SKM-1 (cell line): ENCODE measurements at regions not wholly inside any gene's neighbourhood (a gene's known extent, or its start where the extent isn't known, plus 50 kb on each side); places are given as distances from the start of the nearest gene placed in this dataset.

Source experiments
- DNase-seq: peaks from one replicate; lab custom pipeline; 2025; ENCODE audit not compliant: unreplicated experiment; lab: John Stamatoyannopoulos, UW

GRCh38 chr18:8942909-8943545 is 159.5 kb upstream of the NDUFV2 start:
- DNase-seq, result no peak

GRCh38 chr18:8943900-8944870 is 158.3 kb upstream of the NDUFV2 start:
- DNase-seq, result no peak

- DNase-seq, result no peak
Observed at GRCh38 chr18:8944871-8945245, 157.6 kb upstream of the NDUFV2 start.

DNA sequence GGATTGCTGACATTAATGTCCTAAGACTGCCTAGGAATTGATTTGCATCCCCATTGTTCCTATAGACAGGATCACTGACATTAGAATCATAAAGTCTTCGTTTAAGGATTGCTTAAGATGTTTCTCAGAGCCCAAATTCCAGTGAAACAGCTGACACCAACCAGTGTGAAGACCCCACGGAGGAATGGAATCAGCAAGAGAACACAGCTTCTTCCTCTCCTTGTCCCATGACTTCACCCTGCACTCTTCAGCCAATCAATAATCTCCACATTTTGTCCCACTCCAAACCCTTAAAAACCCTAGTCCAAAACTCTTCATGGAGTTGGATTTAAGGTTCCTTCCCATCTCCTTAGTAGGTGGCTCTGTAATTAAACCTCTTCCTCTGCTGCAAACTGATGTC is 157.0 kb upstream of the NDUFV2 start:
- DNase-seq, result no peak

- DNase-seq, result no peak
Observed at GRCh38 chr18:8946066-8946838, 156.2 kb upstream of the NDUFV2 start.

DNA sequence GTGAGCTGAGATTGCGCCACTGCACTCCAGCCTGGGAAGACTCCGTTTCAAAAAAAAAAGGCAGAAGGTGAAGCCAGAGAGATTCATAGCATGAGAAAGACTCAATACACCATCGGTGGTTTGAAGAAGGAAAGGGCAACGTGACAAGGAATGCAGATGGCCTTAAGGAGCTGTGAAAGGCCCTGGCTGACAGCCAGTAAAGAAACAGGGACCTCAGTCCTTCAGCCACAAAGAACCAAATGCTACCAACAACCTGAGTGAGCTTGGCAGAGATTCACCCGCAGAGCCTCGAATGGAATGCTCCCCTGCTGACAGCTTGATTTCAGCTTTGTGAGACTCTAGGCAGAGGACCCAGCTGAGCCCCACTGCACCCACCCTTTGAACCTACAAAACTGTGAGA is 154.9 kb upstream of the NDUFV2 start:
- no peak for DNase-seq

GRCh38 chr18:8948011-8948410 is 154.5 kb upstream of the NDUFV2 start:
- no peak for DNase-seq

- no peak for DNase-seq
Observed at GRCh38 chr18:8948471-8949149, 153.9 kb upstream of the NDUFV2 start.

DNA sequence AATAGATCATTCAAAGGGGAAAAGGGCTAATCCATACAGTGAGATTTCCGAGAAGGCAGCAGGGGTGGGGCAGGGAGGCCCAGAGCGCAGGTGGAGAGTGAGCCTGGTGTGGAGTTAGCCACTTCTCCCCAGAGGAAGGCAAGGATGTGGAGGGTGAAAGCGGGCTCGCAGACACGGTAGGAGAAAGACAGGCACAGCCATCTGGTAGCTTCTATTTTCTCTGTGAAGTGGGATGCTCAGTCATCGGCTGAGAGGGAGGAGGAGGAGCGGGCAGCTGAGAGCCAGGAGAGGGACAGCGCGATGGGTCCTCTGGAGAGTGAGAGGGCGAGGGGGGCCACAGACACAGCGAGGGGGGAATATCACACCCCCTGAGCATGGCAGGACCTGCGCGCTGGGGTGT is 153.3 kb upstream of the NDUFV2 start:
- DNase-seq, result no peak

- no peak for DNase-seq
Observed at GRCh38 chr18:8951491-8951890, 151.0 kb upstream of the NDUFV2 start.

DNA sequence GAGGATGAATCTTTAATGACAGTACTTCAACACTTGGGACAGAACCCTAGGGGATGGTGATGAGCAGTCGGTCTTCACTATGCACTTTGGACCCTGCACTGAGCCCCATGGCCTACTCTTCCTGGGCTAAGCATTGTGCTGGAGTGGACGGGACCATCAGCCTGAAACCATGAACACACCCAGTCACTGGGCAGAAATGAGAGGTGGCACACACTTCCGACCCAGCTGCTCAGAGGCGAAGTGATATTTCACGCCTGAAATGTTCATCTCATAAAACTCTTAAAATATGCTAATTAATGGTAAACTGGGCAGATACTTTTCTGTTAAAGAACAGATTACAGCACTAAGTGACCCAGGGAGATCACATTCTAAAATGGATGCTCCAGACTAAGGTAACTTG is 150.3 kb upstream of the NDUFV2 start:
- no peak for DNase-seq

GRCh38 chr18:8952769-8953760 is 149.4 kb upstream of the NDUFV2 start:
- no peak for DNase-seq

- DNase-seq, result no peak
Observed at GRCh38 chr18:8957731-8958130, 144.8 kb upstream of the NDUFV2 start.

DNA sequence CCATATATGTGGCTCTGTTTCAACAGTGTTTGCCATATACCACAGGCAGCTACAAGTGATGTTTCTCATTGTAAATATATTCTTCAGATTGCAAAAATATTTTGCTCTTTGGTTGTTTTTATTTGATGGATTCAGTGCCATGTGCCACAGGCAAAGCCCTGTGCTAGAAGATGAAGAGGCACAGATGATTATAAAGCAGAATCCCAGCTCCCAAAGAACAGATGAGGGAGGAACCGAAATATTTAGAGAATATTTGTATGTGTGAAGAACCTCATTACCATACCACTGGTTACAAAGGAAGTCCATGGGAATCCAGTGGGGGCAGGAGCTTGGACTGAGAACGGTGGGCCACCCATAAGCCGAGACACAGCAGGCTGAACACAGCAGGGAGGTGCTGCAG is 143.8 kb upstream of the NDUFV2 start:
- DNase-seq, result no peak

DNA sequence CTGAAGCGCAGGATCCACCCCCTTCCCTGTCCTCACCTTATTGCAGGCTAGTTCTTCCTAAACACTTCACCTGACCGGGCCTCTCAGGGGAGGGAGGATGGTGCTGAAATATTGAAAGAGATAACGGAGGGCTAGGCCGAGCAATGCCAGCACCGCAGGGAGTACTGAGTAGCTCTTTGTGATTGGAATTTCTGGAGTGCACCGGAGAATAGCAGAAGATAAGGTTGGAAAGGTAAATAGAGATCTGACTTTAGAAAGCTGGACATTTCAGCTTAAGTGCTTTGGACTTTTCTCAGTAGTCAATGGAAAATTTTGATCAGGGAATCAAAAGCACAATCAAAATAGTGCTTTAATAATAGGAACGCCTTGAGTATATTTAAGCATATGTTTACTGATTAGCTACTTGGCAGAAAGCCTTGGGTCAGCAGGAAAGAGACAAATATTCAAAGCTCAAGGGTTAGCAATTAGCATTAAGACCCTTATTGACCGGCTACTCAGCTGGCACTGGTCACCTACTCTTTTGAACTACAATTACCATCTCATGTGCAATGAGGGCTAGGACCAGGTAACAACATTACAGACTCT is 142.9 kb upstream of the NDUFV2 start:
- no peak for DNase-seq

GRCh38 chr18:8960740-8961657 is 141.5 kb upstream of the NDUFV2 start:
- DNase-seq, result no peak

GRCh38 chr18:8962192-8962779 is 140.2 kb upstream of the NDUFV2 start:
- DNase-seq, result no peak
